ENCODE measurements at regions not wholly inside any gene's neighbourhood (a gene's known extent, or its start where the extent isn't known, plus 50 kb on each side); places are given as distances from the start of the nearest gene placed in this dataset.

DNA sequence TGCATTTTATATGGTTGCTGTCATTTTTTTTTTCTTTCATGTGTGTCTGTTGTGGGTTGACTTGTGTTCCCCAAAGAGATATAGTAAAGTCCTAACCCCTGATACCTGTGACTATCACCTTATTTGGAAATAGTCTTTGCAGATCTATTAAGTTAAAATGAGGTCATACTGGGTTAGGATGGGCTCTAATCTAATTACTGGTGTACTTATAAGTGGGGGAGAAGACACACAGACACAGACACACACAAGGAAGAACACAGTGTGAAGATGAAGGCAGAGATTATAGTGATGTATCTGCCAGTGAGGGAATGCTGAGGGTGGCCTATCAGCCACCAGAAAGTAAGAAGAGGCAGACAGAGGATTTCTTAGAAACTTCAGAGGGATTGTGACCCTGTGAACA, 318.4 kb upstream of the ATP2B1 start:
- TF ChIP-seq, protein P1, sequence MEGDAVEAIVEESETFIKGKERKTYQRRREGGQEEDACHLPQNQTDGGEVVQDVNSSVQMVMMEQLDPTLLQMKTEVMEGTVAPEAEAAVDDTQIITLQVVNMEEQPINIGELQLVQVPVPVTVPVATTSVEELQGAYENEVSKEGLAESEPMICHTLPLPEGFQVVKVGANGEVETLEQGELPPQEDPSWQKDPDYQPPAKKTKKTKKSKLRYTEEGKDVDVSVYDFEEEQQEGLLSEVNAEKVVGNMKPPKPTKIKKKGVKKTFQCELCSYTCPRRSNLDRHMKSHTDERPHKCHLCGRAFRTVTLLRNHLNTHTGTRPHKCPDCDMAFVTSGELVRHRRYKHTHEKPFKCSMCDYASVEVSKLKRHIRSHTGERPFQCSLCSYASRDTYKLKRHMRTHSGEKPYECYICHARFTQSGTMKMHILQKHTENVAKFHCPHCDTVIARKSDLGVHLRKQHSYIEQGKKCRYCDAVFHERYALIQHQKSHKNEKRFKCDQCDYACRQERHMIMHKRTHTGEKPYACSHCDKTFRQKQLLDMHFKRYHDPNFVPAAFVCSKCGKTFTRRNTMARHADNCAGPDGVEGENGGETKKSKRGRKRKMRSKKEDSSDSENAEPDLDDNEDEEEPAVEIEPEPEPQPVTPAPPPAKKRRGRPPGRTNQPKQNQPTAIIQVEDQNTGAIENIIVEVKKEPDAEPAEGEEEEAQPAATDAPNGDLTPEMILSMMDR (IDR thresholded peaks at IDR 0.05), result no peak
- Histone ChIP-seq H3K27me3 (ENCODE audit: low read depth) (no peaks in the 10 kb centered on the region), H3K4me1 (no peaks in the 10 kb centered on the region), H3K36me3 (no peaks in the 10 kb centered on the region), H3K9me3 (no peaks in the 10 kb centered on the region), H3K27ac (no peak overlapping the region), H3K4me3 (no peak overlapping the region)
- no peak for DNase-seq
- intact Hi-C loops (cut with DNase I), result no loop called here
- ATAC-seq, result no peak

DNA sequence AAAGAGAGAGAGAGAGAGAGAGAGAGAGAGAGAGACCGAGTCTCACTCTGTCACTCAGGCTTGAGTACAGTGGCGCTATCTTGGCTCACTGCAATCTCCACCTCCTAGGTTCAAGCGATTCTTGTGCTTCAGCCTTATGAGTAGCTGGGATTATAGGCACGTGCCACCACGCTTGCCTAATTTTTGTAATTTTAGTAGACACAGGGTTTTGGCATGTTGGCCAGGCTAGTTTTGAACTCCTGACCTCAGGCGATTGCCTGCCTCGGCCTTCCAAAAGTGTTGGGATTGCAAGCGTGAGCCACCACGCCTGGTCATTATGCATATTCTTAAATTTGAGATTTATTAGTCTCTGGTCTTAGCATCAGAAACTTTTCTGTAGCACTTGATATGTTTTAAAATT, 317.9 kb upstream of the ATP2B1 start:
- ATAC-seq (no peak), DNase-seq (no peak)
- TF ChIP-seq, protein P1 (IDR thresholded peaks at IDR 0.05), result no peak
- H3K27ac ChIP-seq, result no peak overlapping the region
- no peaks in the 10 kb centered on the region for H3K4me1 ChIP-seq
- no peaks in the 10 kb centered on the region for H3K9me3 ChIP-seq
- no peak overlapping the region for H3K4me3 ChIP-seq
- intact Hi-C loops (cut with DNase I), result no loop called here
- H3K27me3 ChIP-seq (ENCODE audit: low read depth), result no peaks in the 10 kb centered on the region
- H3K36me3 ChIP-seq, result no peaks in the 10 kb centered on the region

GRCh38 chr12:90024262-90024661, 315.6 kb upstream of the ATP2B1 start:
- ATAC-seq (peak; percentile 67 to 68), DNase-seq (no peak)
- Histone ChIP-seq H3K4me1 (no peaks in the 10 kb centered on the region), H3K27ac (no peak overlapping the region), H3K4me3 (no peak overlapping the region), H3K27me3 (ENCODE audit: low read depth) (no peaks in the 10 kb centered on the region), H3K36me3 (no peaks in the 10 kb centered on the region), H3K9me3 (no peaks in the 10 kb centered on the region)
- intact Hi-C loops (cut with DNase I), result no loop called here
- TF ChIP-seq, protein P1 (IDR thresholded peaks at IDR 0.05), result no peak

- TF ChIP-seq, protein P1 (IDR thresholded peaks at IDR 0.05), result no peak
- Histone ChIP-seq H3K27ac (no peak overlapping the region), H3K9me3 (no peaks in the 10 kb centered on the region), H3K4me3 (no peak overlapping the region), H3K4me1 (no peaks in the 10 kb centered on the region), H3K36me3 (no peaks in the 10 kb centered on the region), H3K27me3 (ENCODE audit: low read depth) (no peaks in the 10 kb centered on the region)
- DNase-seq, result no peak
- ATAC-seq, result no peak
- intact Hi-C loops (cut with DNase I), result no loop called here
Observed at GRCh38 chr12:90023207-90023900, 314.7 kb upstream of the ATP2B1 start.

- Histone ChIP-seq H3K27me3 (ENCODE audit: low read depth) (no peaks in the 10 kb centered on the region), H3K36me3 (no peaks in the 10 kb centered on the region), H3K9me3 (no peaks in the 10 kb centered on the region), H3K27ac (no peak overlapping the region), H3K4me3 (no peak overlapping the region), H3K4me1 (no peaks in the 10 kb centered on the region)
- DNase-seq, result no peak
- intact Hi-C loops (cut with DNase I), result no loop called here
- ATAC-seq, result no peak
- TF ChIP-seq, protein P1 (IDR thresholded peaks at IDR 0.05), result no peak
Observed at GRCh38 chr12:90021795-90022440, 313.3 kb upstream of the ATP2B1 start.
